NCI-H2171 treated with DMSO at 0.1 percent for 48 hours (cell line): ENCODE measurements at regions not wholly inside any gene's neighbourhood (a gene's known extent, or its start where the extent isn't known, plus 50 kb on each side); places are given as distances from the start of the nearest gene placed in this dataset.

Experiments used
- DNase-seq: peaks from one replicate; lab custom pipeline; 2025; lab: John Stamatoyannopoulos, UW

DNA sequence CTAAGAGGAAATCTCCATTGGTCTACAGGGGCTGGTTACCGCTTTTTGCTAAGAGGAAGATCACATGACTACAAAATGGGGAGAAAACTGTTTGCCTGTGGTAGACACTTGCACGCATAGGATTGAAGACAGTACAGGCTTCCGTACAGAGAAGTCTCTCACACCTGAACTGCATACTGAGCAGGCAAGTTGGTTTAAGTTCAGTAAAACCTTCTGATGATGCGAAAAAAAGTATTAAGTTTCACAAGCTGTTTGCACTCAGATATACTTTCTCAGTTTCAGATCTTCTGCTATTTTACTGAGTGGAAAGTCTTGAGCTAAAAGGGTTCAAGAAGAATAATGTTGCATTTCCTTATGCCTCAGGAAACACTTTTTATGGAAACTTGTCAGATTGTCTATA, 292.2 kb upstream of the MC4R start:
- DNase-seq: no peak

DNA sequence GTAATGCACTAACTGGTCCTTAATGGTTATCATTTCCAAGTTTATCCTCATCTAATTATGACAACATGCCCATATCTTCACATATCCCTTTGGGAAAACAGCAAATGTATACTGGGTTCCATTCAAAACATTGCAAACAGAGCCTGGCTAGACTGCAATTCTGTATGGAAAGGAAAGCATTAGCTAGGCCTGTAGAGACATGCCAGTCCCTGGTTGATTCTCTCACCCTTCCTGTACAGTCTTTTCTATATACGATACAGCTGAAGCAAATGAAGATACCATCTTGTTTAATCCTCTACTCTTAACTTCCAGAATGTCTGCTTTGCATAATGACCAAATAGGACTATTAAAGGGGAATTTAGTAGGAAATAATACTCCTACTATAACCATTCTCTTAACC, 294.4 kb upstream of the MC4R start:
- DNase-seq: peak; percentile 30

DNA sequence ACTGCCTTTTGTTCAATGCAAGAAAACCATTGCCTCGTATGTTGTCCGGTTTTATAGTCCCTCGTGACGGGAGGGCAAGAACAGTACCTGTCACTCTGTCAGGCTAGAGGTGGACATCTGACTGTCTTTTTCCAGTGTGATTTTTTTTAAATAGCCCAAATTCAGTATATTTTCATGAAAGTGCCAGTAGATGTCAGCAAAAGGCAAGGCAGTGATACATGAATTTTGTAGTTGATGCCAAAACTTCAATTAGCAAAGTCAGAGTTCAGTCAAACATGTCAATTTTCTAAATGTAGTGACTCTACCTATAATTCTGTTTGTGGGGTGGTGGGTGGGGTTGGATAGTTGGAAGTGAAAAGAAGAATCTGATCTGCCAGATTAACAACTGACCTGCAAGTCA, 296.0 kb upstream of the MC4R start:
- peak; percentile 16 for DNase-seq

DNA sequence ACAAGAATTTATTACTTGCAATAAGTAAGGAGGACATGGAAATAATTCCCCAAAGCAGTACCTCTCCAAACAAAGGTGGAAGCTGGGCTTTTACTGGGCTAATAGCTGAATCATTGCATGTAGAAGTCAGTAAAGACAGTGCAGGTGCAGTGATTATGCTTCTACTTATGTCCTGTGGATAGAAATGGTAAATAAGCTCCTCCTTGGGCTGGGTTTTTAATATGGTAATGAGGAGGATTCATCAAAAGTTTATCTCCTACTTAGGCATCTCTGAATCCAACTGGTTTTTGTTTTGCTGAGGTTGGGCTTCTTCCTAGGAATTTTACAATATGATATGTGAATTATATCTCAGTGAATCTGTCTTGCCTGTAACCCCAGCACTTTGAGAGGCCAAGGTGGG, 297.4 kb upstream of the MC4R start:
- DNase-seq: no peak

DNA sequence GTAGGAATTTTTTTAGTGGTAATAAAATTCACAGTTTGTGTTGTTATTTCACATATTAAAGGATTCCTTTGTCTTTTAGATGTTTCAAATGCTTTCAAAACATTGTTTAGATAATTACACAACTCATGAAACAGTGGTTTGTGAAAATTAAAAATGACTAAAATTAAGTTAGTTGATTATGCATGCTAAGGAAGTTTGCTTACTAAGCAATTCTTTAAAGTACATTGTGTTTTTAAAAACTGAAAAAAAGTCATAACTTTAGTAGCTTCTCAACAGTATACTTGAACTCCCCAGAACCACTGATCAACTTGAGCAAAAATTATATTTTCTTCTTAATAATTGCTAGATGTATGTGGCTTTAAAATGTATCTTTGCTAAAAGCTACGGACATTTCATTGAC, 298.4 kb upstream of the MC4R start:
- DNase-seq: no peak

DNA sequence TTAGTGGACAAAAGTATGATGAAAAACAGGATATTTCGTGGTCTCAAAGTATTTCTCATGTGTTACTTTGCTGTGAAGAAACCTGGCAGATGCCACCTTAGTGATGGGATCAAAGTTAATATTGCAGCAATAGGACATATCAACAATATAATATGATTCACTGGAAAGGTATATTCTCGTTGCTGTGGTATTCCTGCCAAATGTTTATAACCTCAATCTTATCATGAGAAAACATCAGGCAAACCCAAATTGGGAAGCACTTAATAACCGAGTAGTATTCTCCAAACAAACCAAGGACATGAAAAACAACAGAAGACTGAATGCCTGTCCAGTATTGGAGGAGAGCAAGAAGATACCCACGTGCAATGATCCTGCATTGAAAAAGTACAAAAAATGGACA, 302.6 kb upstream of the MC4R start:
- no peak for DNase-seq

DNA sequence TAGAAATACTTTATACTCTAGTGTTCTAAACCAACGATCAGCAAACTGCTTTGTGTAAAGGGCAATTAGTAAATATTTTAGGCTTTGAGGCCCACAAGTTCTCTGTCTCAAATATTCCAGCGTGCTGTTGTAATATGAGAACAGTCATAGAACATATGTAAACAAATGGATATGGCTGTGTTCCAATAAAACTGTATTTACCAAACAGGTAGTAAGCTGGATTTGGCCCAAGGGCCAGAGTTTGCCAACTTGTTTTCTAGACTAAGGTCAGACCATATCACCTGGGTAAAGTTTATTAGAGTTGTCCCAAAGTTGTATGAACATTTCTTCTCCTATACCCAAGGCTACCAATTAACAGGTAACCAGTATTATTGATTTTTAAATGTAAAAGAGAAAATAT, 303.2 kb upstream of the MC4R start:
- peak; percentile 80 for DNase-seq

DNA sequence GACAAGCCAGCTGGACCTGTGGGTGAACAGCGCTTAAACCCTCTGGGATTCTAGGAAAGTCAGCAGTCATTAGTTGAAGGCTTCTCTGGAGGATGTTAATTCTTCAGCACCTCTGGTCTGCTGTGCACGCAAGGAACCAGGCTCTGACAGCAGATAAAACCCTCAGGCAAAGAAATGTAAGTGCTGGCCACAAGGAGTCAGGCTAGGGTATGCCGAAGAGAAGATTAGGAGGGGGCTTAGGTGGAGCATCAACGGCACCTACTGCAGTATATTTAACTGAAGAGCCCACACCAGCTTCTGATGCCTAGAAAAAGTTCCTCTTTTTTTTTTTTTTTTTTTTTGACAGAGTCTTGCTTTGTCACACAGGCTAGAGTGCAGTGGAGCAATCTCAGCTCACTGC, 304.2 kb upstream of the MC4R start:
- DNase-seq: peak; percentile 85

DNA sequence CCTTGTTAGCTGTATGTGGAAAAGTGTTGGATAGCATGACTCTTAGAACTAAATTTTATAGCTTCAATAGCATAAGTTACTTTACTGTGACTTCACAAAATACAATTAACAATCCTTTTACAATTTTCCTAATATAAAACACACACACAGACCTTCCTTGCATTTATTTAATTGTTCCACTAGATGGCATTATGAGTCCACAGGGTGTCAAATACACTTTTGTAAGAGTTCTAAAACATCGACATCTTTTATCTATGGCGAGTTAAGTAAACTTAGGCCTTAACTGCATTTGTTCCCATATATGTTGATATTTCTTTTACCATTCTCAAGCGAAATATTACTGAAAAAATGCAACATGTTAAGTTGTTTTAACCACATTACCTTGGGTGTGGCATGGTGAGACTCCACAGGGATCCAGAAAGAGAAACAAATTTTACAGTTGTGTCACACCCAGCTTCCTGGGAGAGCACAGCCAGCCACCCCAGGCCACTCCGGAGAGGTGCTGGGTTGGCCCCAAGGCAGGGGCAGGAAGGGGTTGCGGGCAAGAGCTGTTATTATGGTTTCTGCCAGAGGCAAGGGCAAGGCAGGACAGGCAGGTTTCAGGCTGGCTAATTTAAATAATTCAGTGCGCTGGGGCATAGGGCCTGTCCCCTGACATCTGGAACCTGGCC, 312.4 kb upstream of the MC4R start:
- peak; percentile 47 for DNase-seq

DNA sequence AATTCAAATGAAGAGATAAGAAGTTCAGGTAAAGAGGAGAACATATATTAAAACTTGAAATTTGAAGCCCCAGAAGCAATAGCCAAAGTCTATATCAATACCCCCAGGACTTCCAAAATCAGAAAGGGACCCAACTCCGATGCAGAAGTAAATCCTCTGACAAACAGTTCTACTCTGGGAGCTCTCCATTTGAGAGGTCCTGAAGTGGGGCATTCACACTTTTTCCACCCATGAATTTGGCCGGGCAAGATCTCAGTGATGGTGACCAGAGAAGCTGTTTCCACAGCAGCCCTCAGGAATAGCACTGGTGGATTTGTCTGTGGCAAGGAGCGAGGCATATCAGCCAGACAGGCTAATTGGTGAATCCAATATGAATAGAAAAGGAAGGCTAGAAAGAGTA, 313.6 kb upstream of the MC4R start:
- DNase-seq: no peak

DNA sequence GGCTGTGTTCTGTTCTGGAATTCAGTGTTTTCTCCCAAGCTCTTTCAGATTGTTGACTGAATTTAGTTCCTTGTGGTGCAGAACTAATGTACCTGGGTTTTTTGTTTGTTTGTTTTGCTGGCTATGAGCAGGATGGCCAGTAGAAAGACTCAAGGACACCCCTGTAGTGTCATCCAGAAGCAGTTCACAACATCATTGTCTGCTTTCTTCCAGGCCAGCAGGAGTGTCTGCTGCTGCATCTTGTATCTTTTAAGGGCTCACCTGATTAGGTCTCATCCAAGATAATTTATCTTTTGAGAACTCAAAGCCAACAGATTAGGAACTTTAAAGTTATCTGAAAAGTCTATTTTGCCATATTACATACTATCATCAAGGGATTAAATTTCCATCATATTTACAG, 318.5 kb upstream of the MC4R start:
- no peak for DNase-seq

DNA sequence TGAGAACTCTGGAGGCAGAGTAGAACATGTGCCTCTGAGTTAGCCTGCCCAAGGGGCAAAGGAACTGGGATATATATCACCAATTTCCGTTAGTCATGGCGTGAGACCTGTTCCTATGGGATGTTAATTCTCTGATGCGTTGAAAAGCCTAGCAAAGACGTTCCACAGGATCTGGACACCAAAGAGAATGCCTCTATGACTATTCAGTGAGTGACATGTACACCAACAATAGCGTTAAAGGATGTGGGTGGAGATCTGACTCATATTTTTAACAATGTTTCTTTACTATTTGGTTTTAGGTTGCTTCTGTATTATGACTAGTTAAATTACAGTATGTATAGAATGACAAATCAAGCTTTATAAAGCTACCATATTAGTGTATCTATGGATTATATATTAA, 320.9 kb upstream of the MC4R start:
- no peak for DNase-seq

DNA sequence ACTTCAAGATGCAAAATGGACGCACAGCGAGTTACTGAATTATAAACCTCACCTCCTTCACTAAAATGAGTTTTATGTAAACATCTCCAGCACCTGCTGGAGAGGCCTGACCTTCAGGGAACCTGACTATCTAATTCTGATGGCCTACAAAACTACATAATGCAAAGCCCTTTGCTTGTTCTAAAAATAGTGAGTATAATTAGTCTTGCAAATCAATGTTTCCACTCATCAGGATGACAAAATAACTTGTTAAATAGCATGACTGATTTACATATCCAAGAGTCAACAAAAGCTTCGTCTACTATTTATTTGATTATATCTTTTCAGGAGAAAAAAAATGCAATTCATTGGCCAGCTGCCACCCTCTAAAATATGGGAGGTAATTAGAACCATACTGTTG, 326.3 kb upstream of the MC4R start:
- DNase-seq: peak; percentile 40

DNA sequence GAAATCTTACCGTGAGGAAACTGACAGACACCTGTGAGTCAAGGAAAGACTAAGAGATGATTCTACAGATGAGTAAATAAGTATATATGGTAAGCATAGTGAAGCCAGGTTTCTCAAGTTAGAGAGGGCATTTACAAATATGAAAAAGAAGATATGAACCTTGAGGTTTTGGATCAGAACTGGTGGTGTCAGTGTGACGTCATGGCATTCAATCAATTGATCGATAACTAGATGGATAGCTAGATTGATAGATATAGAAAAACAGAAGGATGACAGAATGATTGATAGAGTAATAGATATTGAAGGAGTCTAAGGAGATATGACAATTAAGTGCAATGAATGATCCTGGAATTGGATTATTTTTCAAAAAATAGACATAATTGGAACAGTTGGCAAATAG, 350.2 kb upstream of the MC4R start:
- DNase-seq: no peak

DNA sequence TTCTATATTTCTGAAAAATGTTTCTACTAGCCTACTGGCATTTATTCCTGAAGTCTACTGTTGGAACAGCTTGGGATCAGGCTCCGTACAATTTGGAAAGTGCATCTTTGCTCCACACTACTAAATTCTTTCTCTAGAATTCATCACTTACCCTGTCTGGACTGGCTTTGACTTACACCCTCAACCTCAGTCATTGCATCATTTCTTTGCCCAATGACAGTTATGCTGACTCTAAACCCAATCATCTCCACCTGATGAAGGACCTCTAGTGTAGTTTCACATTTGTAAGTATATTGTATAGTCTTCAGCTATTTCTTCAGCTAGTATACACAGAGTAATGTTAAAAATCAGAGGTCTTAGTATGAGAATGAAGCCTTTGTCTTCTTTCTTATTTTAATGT, 359.6 kb upstream of the MC4R start:
- no peak for DNase-seq

DNA sequence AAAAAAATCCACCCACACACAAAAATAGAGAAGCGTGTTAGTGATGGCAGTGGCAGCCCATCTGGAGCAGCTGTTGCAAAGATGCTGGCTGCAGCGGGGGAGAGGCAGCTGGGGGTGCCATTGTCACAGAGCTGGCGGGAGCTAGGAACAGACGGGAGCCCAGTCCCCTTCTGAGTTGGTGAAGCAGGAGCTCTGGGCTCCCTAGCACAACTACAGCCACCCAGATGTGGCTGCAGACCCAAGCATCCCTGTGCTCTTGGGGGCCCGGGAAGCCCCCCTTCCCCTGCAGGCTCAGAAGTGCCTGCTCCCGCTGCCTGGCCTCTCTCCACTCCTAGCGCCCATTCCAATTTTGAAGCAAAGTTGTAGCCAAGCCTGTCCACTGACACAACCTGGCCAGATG, 366.6 kb upstream of the MC4R start:
- DNase-seq: peak; percentile 25

DNA sequence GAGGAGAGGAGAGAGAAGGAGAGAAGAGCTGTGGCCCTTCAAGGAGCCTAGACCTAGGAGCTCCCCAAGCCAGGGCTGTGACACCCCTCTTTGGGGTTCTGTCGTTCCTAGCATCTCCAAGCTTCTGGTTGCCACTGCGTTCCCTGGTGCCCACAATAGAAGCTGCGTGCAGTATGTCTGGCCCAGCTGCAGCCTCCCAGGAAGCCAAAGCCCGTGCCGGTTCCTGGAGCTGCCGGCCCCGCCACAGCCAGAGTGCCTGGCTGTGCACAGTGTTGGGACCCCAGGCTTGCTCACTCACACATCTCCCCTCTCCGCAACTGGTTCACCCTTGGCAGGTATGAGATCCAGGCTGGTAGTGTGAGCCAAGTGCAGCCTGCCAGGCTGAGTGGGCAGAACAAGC, 367.7 kb upstream of the MC4R start:
- no peak for DNase-seq

DNA sequence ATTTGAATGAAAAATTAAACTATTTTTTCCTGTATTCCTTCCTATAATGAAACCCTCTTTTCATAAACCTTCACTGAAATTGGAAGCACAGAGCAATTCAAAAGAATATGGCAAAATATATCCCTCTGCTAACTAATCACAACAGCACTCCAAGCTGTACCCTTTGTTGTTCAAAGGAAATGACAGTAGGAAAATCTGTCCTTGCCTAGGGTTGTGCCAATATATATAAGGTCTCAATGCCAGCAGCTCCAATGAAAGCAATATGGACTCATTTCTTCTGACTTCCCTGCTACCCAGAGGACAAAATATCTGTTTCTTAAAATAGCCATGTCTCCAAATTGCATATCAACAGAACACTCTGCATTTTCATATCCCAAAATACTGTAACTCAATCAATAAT, 373.9 kb upstream of the MC4R start:
- no peak for DNase-seq

DNA sequence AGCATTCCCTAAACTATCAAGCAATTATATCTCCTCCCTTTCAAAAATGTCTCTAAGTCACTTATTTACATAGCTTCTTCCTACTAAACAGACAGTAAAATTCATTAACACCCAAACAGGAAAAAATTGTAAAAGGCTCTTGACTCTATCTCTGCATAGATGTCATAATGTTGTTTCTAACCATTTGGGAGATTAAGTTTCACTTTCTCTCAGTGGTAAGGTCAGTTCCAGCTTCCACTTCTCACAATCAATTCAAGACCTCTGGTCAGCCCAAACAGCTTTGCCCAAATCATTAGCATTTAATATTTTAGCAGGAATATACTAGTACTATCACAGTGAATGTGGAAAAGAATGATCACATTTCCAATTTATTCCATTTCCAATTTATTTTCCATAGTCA, 374.3 kb upstream of the MC4R start:
- no peak for DNase-seq

DNA sequence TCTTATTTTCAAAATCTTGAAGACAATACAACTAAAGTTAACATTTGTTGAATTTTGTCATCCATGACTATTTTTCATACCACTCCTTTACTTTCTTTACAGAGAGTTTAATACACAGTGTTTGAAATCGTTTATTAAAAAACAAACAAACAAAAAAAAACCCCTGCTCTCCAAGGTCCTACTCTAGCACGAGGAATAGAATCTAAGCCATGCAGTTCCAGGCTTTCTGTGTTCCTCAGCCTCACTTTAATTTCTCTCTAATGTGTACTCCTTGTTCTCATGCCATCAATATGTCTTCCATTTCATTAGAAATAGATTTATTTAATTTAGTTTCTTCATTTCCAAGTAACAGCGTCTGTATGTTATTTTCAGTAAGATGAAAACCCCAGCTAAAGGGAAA, 381.2 kb upstream of the MC4R start:
- no peak for DNase-seq

DNA sequence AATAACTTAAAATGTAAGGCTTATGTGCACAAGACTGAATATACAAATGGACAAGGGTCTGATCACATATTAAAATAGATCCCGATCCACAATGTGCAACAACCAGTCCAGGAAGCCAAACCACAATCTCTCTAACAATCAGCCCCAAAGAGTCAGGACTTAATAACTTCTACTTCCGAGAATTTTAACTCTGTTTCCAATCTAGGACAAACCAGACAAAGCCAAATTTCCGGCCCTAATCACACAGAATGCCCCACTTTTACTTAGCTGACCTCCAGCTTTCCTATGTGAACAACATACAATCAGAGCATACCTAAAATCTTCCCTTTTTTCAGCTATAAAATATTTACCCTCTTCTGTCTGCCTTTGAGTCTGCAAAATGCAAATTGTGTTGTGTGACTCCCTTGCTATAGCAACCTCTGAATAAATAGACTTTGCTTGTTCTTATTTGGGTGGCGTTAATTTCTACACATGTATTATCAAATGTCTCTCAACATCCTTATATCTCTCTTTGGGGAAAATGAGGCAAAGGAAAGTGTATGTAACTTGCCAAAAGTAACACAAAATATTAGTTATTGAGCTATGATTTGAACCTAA, 381.9 kb upstream of the MC4R start:
- no peak for DNase-seq

DNA sequence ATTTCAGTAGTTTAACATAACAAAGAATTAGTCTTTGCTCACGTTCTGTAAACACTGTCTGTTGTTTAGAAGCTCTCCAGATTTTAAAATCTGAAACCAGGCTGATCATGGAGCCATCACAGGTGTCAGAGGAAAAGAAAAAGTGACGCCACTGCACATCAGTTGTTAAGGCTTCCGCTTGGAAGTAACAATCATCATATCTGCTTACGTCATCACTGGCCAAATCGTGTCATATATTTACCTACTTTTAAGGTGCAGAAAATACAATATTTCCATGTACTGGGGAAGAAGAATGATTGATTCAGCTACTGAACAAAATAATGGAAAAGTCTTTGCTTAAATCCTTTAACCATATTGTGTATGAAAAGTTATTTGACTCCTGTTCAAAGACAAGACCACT, 382.6 kb upstream of the MC4R start:
- no peak for DNase-seq

DNA sequence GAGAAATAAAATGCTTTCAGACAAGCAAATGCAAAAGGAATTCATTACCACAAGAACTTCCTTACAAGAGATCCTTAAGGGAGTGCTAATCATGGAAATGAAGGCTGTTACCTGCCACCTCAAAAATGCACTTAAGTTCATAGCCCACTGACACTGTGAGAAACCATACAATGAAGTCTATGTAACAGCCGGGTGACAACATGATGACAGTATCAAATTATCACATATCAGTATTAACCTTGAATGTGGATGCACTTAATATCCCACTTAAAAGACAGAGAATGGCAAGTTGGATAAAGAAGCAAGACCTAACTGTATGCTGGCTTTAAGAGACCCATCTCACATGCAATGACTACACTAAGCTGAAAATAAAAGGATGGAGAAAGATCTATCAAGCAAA, 403.4 kb upstream of the MC4R start:
- DNase-seq: no peak

DNA sequence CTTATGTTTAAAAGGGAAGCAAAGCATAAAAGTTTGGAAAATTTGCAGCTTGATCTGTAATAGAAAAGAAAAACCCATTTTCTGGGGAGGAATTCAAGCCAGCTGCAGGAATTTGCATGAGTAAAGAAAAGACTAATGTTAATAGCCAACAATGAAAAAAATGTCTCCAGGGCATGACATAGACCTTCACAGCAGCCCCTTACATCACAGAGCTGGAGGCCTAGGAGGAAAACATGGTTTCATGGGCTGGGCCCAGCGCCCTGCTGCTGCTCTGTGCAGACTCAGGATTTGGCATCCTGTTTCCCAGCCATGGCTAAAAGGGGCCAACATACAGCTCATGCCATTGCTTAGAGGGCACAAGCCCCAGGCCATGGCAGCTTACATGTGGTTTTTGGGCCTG, 411.6 kb upstream of the MC4R start:
- DNase-seq: no peak
